ENCODE measurements at regions not wholly inside any gene's neighbourhood (a gene's known extent, or its start where the extent isn't known, plus 50 kb on each side); places are given as distances from the start of the nearest gene placed in this dataset.

DNA sequence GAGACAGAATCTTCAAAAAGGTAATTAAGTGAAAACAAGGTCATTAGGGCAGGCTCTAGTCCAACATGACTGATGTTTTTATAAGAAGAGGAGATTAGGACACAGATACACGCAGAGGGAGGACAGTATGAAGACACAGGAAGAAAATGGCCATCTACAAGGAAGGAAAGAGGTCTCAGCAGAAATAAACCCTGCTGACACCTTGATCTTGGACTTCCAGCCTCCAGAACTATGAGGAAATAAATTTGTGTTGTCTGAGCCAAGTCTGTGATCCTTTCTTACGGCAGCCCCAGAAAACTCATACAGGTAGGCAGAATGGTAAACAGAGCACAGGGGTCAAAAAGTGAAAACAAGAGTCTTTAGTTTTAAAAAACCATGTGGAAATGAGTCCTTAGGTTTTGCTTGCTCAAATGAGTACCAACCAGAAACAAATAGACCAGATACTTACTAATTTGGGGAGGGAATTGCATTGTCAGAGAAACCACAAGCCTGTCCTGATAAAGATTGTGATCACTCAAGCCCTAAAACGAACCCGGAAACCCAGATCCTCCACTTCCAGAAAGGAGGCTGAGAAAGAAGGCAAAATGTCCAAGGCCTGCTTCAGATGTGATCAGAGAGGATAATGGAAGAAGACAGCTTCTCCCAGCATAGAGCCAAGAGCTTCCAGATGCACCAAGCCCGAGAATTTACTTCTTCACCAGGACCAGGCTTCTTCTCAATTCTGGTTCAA lies 93.9 kb downstream of the DUSP6 start:
- DNase-seq (ENCODE audit: low spot score in 2 of 2) (no peak), FAIRE-seq (no peak)

DNA sequence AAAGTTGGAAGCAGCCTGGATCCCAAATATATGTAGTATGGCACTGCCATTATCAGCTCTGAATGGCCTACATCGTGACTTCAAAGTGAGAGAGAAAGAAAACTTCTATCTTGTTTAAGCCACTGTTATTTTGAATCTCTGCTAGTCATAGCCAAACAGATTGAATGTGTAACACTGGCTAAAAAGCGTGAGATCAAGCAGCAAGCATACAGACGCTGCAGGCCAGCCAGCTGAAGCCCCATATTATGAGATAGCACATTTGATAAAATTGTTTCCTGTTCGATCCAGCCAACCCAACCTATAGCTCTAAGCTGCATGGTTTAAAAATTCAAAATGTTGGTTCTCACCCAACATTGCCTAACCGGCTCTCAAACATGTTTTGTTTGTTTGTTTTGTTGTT lies 95.0 kb downstream of the DUSP6 start:
- FAIRE-seq = no peak
- DNase-seq (ENCODE audit: low spot score in 2 of 2) = no peak

DNA sequence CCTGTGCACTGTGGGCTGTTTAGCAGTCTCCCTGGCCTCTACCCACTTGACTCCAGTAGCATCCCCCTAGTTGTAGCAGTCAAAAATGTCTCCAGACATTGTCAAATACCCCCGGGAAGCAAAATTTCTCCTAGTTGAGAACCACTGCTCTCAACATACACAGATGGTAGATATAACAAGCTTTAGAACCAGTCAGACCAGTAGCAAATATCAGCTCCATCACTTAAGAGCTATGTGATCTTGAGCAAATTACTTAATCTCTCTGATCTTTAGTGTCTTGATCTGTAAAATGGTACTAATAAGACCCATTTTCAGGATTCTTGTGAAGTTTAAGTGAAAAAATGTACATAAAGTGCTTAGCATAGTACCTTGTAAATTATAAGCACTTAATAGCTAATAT lies 96.2 kb downstream of the DUSP6 start:
- no peak for FAIRE-seq
- no peak for DNase-seq (ENCODE audit: low spot score in 2 of 2)

DNA sequence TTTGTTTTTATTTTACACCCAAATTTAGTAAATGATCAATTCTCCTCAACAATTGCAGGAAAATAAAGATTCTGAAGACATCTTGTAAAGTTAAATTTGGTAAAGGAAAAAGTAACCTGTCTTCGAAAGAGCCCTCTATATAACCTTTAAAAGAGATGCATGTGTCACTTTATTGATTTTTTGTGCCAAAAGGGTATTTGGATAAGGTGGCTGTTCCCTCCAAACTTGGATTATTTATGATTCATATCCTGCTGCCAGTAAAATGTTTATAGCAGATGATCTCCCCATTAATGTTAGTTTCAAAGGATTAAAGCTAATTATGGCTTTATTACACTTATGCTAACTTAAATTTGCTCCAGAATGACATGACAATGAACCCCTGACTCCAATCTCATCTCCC lies 98.8 kb downstream of the DUSP6 start:
- DNase-seq (ENCODE audit: low spot score in 2 of 2) (no peak), FAIRE-seq (no peak)

DNA sequence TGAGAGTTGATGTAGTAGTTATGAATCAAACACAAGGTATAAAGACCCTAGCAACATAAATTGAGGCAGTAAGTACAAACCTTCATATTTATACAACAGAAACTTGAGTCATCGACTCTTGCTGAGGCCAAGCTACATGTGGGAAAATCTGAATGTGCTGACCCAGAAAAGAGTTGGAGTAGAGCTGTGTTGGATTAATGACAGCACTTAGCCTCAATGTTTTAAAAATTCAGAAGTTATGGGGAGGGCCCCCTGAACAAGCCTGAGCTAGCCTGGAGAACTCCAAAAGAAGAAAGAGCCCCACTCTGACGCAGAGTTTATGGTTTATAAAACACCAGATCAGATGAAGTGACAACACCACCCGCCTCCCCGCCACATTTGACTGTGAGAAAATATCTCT lies 100.0 kb downstream of the DUSP6 start:
- FAIRE-seq = no peak
- no peak for DNase-seq (ENCODE audit: low spot score in 2 of 2)

DNA sequence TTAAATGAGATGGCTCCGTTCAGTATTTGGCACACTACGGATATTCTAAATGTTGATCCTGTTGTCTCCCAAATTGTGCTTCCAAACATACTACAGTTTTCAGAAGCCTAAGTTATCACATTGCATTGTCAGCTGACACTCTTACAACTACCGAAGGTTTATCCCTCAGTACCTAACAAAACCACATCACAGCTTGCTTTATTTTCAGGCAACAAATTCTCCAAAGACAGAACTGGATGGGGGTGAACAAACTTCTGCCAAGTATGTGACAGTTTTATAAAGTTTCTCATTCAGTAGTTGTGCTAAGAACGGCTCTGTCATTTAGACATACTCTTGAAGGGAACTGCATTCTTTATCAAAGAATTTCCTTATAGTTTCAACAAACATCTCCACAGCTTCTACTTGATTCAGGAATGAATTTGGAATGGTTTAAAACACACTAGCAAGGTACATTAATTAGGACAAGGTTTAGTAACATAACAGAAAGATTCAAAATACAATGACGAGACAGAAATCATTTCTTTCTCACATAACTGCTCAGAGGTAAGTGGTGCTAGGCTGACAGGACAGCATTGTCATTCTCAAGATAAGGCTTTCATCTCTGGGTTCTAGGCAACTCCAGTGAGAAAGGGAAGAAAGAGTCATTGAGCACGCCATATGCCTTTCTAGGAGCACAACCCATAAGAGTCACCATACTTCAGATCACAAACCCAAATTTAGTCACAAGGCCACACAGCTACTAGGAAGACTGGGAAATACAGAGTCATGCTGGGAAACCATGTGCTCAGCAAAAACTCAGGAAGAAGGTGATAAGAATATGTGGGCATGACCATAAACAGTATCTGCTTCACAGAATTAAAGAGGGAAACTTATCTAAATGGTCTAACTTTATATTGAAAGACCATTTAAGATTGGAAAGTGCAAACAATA lies 100.7 kb downstream of the DUSP6 start:
- no peak for FAIRE-seq
- DNase-seq (ENCODE audit: low spot score in 2 of 2) = no peak

DNA sequence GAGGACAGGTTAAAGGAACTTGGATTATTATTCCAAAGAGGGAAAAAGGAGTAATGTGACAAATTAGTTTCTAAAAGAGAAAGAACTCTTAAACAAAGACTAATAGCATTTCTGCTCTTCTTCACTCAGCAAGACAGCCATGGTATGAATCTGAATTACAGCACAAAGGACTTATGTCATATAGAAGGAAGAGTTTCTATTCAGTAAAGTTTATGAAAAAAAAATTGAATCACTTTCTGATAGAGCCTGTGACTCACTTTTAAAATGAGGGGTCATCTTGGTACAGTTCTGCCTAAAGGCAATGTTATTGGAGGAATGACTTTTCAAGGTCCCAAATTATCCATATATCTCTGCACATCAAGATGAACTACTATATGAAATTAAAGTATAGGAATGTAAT lies 101.7 kb downstream of the DUSP6 start:
- DNase-seq (ENCODE audit: low spot score in 2 of 2) (no peak), FAIRE-seq (no peak)

DNA sequence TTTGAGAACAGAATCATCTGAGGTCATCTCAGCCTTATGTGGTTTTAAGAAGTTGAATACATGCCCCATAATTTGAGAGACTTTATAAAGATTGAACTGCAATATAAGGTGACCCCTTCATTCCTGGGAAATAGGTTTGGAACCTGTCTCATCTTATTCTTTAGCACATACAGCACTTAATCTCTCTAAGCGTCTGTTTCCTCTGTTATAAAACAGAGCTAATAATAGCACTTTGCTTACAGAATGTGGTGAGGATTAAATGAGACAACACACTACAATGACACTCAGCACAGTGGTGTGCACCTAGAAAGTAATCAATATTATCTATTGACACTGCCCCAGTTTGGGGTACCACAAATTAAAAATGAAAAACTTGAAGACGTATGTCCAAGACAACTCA lies 102.1 kb downstream of the DUSP6 start:
- FAIRE-seq = no peak

DNA sequence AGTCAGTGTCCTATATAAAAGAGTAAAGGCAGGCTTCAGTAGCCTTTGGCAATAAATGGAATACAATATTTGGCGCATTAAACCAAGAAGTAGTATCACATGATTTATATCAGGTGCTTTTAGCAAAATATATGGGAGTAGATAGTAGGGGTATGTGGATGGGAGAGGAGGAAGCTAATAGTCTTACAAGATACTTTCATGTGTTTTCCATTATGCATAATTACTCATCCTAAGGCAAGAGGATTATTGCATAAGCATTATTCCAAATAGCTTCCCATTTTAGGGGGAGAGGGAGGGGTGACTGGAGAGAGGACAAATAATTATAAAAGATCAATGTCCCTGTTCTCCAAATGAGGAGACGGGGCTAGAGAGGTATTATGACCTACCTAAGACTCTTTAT lies 104.3 kb downstream of the DUSP6 start:
- no peak for FAIRE-seq
- DNase-seq (ENCODE audit: low spot score in 2 of 2) = no peak

More for the DNA sequence above, 102.1 kb downstream of the DUSP6 start:
- no peak for DNase-seq (ENCODE audit: low spot score in 2 of 2)

DNA sequence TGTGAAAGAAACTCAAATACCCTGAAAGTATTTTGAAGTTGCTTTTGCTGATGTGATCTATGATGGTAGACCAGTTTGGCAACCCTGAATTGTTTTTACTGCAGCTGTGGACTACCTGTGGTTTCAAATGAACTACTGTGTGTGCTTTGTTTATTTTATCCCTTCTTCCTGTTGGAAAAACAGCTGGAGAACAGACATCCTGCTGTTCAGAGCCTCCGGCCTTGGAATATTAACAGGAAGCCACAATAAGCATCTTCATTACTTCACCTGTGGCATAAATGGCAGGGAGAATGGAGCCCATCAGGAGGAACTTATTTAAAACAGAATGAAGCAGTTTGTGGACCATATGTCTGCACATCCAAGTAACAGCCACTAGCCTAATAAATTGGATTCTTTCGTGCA lies 104.8 kb downstream of the DUSP6 start:
- no peak for DNase-seq (ENCODE audit: low spot score in 2 of 2)
- FAIRE-seq = no peak

DNA sequence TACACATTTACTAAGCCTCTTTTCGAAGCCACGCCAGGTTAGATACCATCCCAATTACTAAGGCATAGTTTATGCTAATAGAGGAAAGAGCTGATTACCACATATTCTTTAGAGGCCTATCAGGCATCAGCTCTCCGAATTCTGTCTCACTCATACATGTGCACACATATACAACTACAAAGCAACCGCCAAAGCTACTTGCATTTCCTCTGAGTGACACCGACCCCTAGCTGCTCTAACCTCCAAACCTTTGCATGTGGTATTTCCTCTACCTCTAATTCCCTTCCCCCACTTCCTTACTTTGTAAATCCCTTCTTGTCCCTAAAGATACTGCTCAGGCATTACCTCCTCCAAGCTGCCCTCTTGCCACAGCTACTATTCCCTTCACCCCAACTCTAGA lies 107.2 kb downstream of the DUSP6 start:
- DNase-seq (ENCODE audit: low spot score in 2 of 2) (no peak), FAIRE-seq (no peak)

DNA sequence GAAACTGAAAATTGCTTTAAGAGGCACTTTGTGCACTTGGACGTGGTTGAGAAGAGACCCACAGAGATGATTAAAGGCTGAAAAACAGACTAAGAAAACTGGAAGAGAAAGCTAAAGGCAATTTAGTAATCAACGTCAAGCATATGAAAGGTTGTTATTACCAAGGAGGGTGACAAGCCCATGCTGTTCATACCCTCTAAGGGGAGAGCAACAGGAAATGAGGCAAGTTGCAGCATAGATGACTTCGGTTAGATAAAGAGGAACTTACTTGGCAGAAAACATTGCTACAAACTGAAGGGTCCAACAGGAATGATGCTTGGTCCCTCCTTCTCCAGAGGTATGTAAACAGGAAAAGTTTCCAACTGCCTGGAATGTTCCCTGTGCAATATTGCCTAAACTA lies 107.8 kb downstream of the DUSP6 start:
- DNase-seq (ENCODE audit: low spot score in 2 of 2) (no peak), FAIRE-seq (no peak)

DNA sequence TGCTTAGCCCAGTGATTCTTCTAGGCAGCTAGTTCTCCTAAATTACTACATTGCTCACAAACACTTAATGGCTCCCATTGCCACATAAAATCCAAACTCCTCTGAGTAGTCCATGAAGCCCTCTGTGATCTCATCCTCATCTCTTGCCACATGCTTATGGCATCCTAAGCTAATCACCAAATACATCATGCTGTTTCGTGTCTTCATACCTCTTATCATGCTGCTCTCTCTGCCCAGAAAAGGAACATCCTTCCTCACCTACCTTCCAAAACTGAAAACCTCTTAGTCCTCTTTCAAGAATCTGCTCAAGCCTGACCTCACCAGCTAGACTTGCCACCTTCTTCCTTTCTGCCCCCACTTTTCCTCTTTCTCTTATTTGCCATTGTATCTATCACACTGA lies 108.5 kb downstream of the DUSP6 start:
- no peak for DNase-seq (ENCODE audit: low spot score in 2 of 2)
- no peak for FAIRE-seq

DNA sequence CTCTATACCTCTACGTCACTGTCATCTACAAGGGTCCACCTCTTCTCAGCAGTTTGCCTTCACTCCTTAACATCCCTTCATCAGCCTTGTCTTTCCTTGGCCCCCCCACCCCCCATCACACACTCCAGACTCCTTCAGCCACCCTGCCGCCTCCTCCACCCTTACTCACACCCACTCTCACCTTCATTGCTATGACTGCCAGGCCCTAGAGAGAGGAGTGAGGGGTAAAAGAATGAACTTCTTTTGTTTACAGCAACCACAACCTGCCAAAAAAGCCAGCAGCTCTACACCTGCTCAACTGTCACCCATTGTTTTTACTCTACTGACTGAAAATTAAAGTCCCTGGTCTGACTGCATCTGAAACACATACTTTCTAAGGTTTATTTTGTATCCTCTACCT lies 112.8 kb downstream of the DUSP6 start:
- DNase-seq (ENCODE audit: low spot score in 2 of 2) (no peak), FAIRE-seq (no peak)

DNA sequence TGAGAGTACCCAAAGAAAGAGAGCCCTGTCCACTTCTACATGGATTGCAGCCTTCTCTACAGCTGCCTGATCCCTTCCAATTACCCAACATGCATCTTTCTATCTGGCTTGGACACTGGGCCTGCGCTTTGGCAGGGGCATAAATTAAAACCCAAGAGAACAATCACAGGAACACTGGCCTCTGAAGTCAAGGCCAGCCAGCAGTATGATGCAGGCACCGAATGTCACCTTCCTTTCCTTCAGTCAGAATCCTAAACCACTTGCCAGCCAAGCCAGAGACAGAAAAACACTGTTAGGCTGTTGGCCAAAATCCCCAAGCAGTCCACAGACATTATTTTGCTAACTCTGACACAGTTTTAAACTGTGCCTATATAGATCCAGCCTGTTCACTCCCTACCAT lies 113.7 kb downstream of the DUSP6 start:
- FAIRE-seq = no peak
- DNase-seq (ENCODE audit: low spot score in 2 of 2) = no peak

DNA sequence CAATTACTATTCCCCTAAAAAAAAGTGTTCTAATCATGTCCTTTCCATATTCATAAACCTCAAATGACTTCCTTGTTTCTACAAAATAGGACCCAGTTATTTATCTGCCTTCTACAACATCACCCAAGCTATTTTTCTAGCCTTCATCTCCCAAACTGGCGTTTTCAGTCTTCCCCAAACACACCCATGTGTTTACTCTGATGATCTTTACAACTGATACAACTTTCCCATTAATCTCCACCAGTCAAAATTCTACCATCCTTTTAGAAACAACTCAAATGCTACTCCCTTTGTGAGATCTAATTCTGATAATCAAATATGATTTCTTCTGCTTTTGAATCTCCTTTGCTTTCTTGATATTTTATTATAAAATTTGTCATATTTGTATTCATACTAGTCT lies 114.5 kb downstream of the DUSP6 start:
- FAIRE-seq = no peak
- no peak for DNase-seq (ENCODE audit: low spot score in 2 of 2)

DNA sequence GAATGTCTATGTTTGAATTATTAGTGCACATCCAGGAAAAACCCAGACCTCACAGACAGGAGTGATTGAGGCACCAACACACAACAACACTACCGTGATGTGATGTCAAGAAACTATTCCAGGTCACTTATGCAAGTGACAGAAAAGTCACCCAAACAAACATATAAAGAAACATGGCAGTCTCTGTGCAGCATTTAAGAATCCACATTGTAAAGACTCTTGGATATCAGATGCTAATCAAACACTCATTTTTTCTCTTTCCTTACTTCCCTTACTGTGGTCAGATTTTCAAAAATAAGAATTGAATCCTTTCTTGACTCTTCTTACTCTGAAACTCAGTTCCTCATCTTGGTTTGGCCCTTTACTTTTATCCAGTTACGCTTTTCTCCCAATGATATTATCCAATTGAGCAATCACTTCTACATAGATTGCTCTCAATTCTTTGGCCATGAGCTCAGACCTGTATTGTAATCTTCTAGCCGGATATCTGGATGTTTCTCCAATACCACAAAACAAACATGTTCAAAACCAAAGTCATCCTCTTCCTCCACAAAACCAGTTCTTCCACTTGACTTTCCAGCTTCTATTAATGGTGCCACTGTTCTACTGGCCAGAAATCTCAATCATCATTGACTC lies 115.4 kb downstream of the DUSP6 start:
- DNase-seq (ENCODE audit: low spot score in 2 of 2) (no peak), FAIRE-seq (no peak)

DNA sequence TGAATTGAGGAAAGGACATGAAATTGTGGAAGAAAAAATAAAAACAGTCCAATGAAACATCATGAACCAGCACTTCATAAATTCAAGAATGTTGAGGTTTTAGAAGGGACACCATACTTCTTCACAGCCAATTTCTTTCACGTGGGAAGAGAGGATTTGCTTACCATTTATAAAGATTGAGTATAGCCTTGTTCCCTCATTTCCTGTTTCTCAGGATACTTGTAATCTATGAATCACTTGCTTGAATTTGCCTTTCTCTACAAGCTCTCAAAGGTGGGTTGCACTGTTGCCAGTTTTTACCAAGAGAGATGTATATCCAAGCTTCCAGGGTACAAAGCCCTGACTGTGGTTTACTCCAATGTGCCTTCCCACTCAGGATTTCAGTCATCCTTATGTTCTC lies 116.1 kb downstream of the DUSP6 start:
- FAIRE-seq (no peak), DNase-seq (ENCODE audit: low spot score in 2 of 2) (no peak)

DNA sequence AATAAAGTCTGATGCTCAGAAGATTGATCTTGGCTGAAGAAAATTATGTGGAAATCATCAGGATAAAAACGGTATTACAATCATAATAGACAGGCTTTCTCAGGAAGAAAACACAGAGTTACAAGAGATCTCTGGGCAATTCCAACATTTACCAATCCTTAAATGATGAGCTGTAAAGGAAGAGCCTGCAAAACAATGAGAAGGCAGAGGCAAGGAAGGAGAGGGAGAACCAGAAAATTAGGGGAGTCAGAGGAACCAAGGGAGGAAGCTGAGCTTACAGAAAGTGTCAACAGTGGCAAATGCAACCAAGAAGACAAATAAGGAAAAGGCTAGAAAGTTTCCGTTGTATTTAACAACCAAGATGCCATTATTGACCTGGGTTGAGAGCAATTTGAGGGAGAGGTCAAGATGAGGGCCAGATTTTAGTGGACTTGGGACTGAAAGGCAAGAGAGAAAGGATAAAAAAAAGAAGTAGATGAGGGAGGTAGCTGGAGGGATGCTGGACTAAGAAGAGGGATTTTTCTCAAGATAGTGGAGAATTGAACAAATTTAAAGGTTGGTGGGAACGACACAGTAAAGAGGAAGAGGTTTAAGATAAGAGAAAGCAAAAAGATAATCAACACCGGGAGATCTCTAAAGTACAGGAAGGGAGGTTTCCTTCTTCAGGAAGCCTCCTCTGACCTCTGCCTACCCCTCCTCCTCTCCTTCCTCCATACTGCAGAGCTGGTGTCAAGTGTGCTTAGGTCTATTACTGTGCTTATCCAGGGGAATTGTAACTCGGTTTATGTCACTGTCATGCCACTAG lies 116.9 kb downstream of the DUSP6 start:
- no peak for FAIRE-seq
- DNase-seq (ENCODE audit: low spot score in 2 of 2) = no peak

DNA sequence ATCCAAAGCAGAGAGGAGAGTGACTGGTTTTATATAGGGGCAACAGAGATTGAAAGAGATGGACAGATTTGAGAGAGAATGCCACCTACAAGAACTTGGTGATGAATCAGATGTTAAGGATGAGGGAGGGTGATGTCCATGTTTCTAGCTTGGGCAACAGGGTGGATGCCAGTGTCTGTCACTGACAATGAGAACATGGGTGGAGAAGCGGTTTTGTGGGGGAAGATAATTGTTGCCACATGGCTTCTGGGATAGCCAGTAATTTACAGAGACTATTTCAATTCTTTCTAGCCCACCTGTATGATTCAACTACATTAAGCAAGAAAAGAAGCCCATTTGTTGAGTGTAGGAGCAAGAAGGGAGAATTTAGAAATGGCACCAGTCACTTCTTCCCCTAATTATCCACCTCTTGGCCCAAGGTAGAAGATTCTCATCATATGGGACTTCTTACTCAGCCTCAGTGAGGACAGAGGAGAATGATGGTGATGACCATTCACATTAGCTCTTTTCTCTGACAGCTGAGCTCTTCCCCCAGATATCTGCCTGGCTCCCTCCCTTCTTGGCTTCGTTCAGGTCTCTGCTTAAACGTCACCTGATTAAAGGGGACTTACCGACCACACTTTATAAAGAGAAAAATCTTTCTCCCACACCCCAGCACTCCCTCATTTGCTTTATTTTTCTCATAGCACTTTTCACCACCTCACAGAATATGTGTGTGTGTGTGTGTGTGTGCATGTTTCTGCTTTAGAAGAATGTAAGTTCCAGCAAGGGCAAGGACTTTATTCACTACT lies 117.8 kb downstream of the DUSP6 start:
- FAIRE-seq (no peak), DNase-seq (ENCODE audit: low spot score in 2 of 2) (no peak)

Measured in frontal cortex (tissue), 3 donors.